Activated naive CD8-positive, alpha-beta T cell treated with anti-CD3 and anti-CD28 coated beads for 36 hours (primary cell): ENCODE measurements at regions not wholly inside any gene's neighbourhood (a gene's known extent, or its start where the extent isn't known, plus 50 kb on each side); places are given as distances from the start of the nearest gene placed in this dataset.

Experiments used
- DNase-seq: peaks from one replicate; pipeline ENCODE4 v3.0.0; 2021
- H3K27ac Mint-ChIP-seq: one replicate; pipeline ENCODE4 v1.8.0; 2022; ENCODE audit warnings: mild to moderate bottlenecking, moderate library complexity, mixed read lengths
- H3K27me3 Mint-ChIP-seq: one replicate; pipeline ENCODE4 v1.8.0; 2022; ENCODE audit warnings: mild to moderate bottlenecking, mixed read lengths
- H3K36me3 Mint-ChIP-seq: one replicate; pipeline ENCODE4 v1.8.0; 2021; ENCODE audit warnings: mild to moderate bottlenecking, mixed read lengths
- H3K4me1 Mint-ChIP-seq: one replicate; pipeline ENCODE4 v1.8.0; 2021; ENCODE audit warnings: mixed read lengths
- H3K4me3 Mint-ChIP-seq: one replicate; pipeline ENCODE4 v1.8.0; 2022; ENCODE audit warnings: mild to moderate bottlenecking, moderate library complexity, mixed read lengths
- H3K9me3 Mint-ChIP-seq: one replicate; pipeline ENCODE4 v1.8.0; 2022; ENCODE audit warnings: mixed read lengths

DNA sequence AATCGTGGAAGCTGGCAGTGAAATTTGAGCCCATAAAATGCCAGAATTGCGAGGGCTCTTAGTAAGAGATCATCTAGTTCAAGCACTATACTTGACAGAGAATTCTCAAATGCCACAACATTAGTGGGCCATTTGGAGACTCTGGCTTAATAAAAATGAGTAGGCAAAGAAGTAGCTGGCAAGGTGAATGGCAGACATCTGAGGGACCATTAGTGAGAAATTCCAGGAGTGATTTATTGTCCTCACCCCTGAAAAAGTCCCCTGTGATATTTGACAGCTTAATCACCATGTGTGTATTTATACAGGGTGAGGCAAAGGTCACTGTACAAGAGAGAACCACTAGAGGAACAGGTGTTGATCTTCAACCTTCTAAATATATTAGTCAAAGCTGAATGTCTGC, 207.5 kb downstream of the CHRDL1 start:
- no peaks in the 10 kb centered on the region for H3K27me3 Mint-ChIP-seq
- no peak for DNase-seq

DNA sequence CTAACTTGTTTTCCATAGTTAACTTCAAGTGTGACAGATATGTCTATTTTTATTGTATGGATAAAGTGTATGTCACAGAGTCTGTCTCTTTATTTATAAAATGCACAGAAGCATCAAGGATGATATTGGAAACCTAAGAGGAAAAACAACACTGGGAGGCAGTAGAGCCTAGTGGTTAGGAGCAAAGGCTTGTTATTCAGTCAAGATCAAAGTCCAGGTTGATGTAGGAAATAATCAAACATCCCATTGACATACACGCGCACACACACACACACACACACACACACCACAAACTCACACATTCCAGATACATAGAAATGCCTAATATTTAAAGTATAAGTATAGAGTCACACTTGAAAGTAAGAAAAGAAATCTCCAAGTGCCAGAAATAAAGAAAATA, 206.8 kb downstream of the CHRDL1 start:
- Mint-ChIP-seq H3K4me3 (no peak overlapping the region), H3K27ac (no peak overlapping the region), H3K36me3 (no peaks in the 10 kb centered on the region), H3K4me1 (no peaks in the 10 kb centered on the region), H3K9me3 (no peaks in the 10 kb centered on the region), H3K27me3 (no peaks in the 10 kb centered on the region)
- DNase-seq, result no peak

More for the DNA sequence above, 207.5 kb downstream of the CHRDL1 start:
- Mint-ChIP-seq H3K9me3 (no peaks in the 10 kb centered on the region), H3K4me1 (no peaks in the 10 kb centered on the region), H3K36me3 (no peaks in the 10 kb centered on the region), H3K27ac (no peak overlapping the region), H3K4me3 (no peak overlapping the region)

DNA sequence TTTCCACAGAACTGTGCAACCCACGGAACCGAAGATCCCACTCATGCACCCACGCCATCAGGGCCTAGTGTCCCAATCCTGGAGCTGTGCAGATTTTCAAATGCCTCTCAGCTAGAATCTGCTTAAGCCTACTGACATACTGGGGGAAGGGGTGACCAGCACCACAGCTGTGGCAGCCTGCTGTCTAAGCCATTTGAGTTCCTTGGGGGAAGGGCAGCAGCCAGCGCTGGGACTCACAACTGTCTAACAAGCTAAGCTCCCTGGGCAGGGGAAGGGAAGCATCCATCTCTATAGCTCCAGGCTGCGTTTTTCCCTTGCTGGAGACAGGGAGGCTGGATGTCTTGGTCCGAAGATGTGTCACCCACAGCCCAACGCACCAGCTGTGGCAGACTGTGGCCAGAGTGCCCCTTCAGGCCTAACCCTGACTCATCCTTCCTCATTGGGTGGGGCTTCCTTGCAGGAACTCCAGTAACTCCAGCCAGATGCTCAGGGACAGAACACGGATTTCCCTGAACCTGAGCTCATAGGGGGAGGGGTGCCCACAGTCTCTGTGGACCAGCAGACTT, 194.8 kb downstream of the CHRDL1 start:
- H3K4me3 Mint-ChIP-seq, result no peak overlapping the region
- H3K27me3 Mint-ChIP-seq, result no peaks in the 10 kb centered on the region

GRCh38 chrX:110614596-110614995, 181.0 kb downstream of the CHRDL1 start:
- H3K27ac Mint-ChIP-seq, result no peak overlapping the region
- H3K36me3 Mint-ChIP-seq, result no peaks in the 10 kb centered on the region
- no peaks in the 10 kb centered on the region for H3K9me3 Mint-ChIP-seq
- H3K27me3 Mint-ChIP-seq, result no peaks in the 10 kb centered on the region
- DNase-seq, result no peak
- H3K4me3 Mint-ChIP-seq, result no peak overlapping the region
- no peaks in the 10 kb centered on the region for H3K4me1 Mint-ChIP-seq

More for the DNA sequence above, 194.8 kb downstream of the CHRDL1 start:
- no peak overlapping the region for H3K27ac Mint-ChIP-seq
- DNase-seq, result no peak
- H3K9me3 Mint-ChIP-seq, result peaks cover 6% of the 10 kb centered on the region
- H3K36me3 Mint-ChIP-seq, result no peaks in the 10 kb centered on the region
- no peaks in the 10 kb centered on the region for H3K4me1 Mint-ChIP-seq
